Heart left ventricle (tissue), 16 donors: ENCODE measurements at regions not wholly inside any gene's neighbourhood (a gene's known extent, or its start where the extent isn't known, plus 50 kb on each side); places are given as distances from the start of the nearest gene placed in this dataset.
"Not testable (repeated sequence)": the region's sequence is repeated elsewhere in the genome, so short reads cannot be mapped to it uniquely, and the experiment has no call there.

Experiments
- ATAC-seq, 4 donors: fragments of 200-7000 bp; cut with Tn5 transposase; one replicate each; pipeline ENCODE4 v1.9.1; 2020 to 2022; ENCODE audit warnings: moderate library complexity in 4 of 4, mild to moderate bottlenecking in 3 of 4, moderate number of reproducible peaks in 1 of 4
- DNase-seq, 5 donors: peaks; one replicate each; pipeline ENCODE4 v3.0.0-alpha.2; 2020
- H3K27ac ChIP-seq, 12 donors: fragments of 200-600 bp; sonication (generic) in 4 of 12; one replicate each; pipeline versions ENCODE4 v1.5.0 to v1.8.0; 2016 to 2022; ENCODE audit warnings: mild to moderate bottlenecking in 2 of 12
- H3K27me3 ChIP-seq, 9 donors: fragments of 200-600 bp; sonication (generic) in 2 of 9; one replicate each; pipeline versions ENCODE4 v1.5.1 to v1.8.0; 2016 to 2022; ENCODE audit warnings: mild to moderate bottlenecking in 3 of 9
- H3K36me3 ChIP-seq, 9 donors: fragments of 200-600 bp; sonication (generic) in 2 of 9; one replicate each; pipeline versions ENCODE4 v1.5.0 to v1.8.0; 2018 to 2022; ENCODE audit warnings: mild to moderate bottlenecking in 2 of 9
- H3K4me1 ChIP-seq, 12 donors: fragments of 200-600 bp; sonication (generic) in 4 of 12; one replicate each; pipeline versions ENCODE4 v1.5.0 to v1.8.0; 2016 to 2022; ENCODE audit warnings: mild to moderate bottlenecking in 3 of 12
- H3K4me3 ChIP-seq, 12 donors: fragments of 200-600 bp; sonication (generic) in 4 of 12; one replicate each; pipeline versions ENCODE4 v1.5.0 to v1.8.0; 2017 to 2022; ENCODE audit warnings: mild to moderate bottlenecking in 9 of 12, moderate library complexity in 4 of 12
- H3K9me3 ChIP-seq, 12 donors: fragments of 200-600 bp; sonication (generic) in 4 of 12; one replicate each; pipeline versions ENCODE4 v1.5.0 to v1.8.0; 2016 to 2022; ENCODE audit warnings: mild to moderate bottlenecking in 1 of 12
- CTCF ChIP-seq, 12 donors: fragments of 200-600 bp; sonication (generic) in 4 of 12; IDR thresholded peaks; one replicate each; pipeline versions ENCODE4 v1.5.0 to v1.8.0; 2018 to 2022; ENCODE audit warnings: antibody characterized with exemption in 12 of 12, mild to moderate bottlenecking in 5 of 12
- POLR2A ChIP-seq, 2 donors: fragments of 450-650 bp; IDR thresholded peaks; one replicate each; pipeline ENCODE4 v1.6.1; 2017; ENCODE audit warnings: antibody characterized with exemption in 2 of 2, mild to moderate bottlenecking in 2 of 2, moderate library complexity in 2 of 2
- WGBS, 4 donors: extraction: QIAGEN DNeasy Blood & Tissue Kit in 2 of 4; methylation state at CpG; one replicate each; pipeline versions ENCODE4 v1.1.5 to v1.1.7; 2013 to 2018; 5-methylcytosine and 5-hydroxymethylcytosine counted together
- intact Hi-C, 10 donors: fragments of 100-400 bp; cut with DNase I; formaldehyde crosslinking; loops; one replicate each; pipeline versions ENCODE4 v1.11.1 to v1.14.2; 2022
- donor health status: ischemic (EF 13 %, LVEDD 7.1; RV severe dilation, severe dysfunction).
- donor health status: healthy with polysubstance abuse.
- donor health status: DM: no; HTN: yes; CAD: no.
- donor health status: DM: no; HTN: no; CAD: no.
- donor health status: ischemic (EF 25% LVEDD 6.9; RV normal size, moderate dysfunction).
- donor health status: ischemic (EF 25% LVEDD 5.7; RV mildly dilated, moderate dysfunction).
- donor health status: healthy.
- donor health status: DM: yes; HTN: yes; CAD: no.
- donor health status: ischemic (EF 35%, LVEDD 5.7; RV mildly dilated, moderate dysfunction).
- donor health status: nonischemic (EF 11% LVEDD 7.7; RV severe dilation, severe dysfunction).
- donor health status: DM: yes; HTN: yes; CAD: no.
- donor health status: PGD.
- donor health status: ischemic (EF 29% LVEDD 5.4; RV normal size, mild dysfunction).
- donor health status: nonischemic (EF 23%, LVEDD 6.1; RV moderate dilation, normal function).

- DNase-seq (no peak), ATAC-seq (no peak)
- no peak overlapping the region for H3K4me3 ChIP-seq
- intact Hi-C loops: no loop called here
- H3K9me3 ChIP-seq: no peaks in the 10 kb centered on the region
- no peak overlapping the region for H3K27ac ChIP-seq
- TF ChIP-seq CTCF (IDR thresholded peaks at IDR 0.05) (no peak), POLR2A (IDR thresholded peaks at IDR 0.05) (no peak)
- H3K27me3 ChIP-seq: peaks cover 0 to 35% (median 0%) of the 10 kb centered on the region in 9 donors
- WGBS, 4 donors: 79 to 90% (median 84%) methylated on average over 20 of the region's 20 CpGs
- no peaks in the 10 kb centered on the region for H3K36me3 ChIP-seq
- H3K4me1 ChIP-seq: no peaks in the 10 kb centered on the region
These were observed 60.4 kb upstream of the DMRTB1 start for GRCh38 chr1:53398576-53399365.

DNA sequence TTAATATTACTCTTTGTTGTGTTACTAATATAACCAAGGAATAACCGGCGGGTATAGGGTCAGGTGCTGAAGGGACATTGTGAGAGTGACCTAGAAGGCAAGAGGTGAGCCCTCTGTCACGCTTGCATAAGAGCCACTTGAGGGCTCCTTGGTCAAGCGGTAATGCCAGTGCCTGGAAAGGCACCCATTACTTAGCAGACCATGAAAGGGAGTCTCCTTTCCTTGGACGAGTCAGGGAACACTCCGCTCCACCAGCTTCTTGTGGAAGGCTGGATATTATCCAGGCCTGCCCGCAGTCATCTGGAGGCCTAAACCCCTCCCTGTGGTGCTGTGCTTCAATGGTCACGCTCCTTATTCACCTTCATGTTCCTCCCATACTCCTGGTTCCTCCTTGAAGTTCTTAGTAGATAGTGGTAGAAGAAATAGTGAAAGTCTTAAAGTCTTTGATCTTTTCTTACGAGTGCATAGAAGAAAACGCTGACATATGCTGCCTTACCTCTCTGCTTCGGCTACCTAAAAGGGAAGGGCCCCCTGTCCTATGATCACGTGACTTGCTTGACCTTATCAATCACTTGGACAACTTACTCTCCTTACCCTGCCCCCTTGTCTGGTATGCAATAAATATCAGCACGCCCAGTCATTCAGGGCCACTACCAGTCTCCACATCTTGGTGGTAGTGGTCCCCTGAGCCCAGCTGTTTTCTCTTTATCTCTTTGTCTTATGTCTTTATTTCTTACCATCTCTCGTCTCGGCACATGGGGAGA is 59.6 kb upstream of the DMRTB1 start:
- ATAC-seq, H3K27ac ChIP-seq, H3K36me3 ChIP-seq, H3K4me1 ChIP-seq, H3K9me3 ChIP-seq, DNase-seq, intact Hi-C loops, H3K4me3 ChIP-seq: not testable (repeated sequence)
- WGBS, 4 donors: 85 to 89% (median 88%) methylated on average over 15 of the region's 15 CpGs
- H3K27me3 ChIP-seq: peaks cover 0 to 35% (median 0%) of the 10 kb centered on the region in 9 donors

- no peak for TF ChIP-seq CTCF (IDR thresholded peaks at IDR 0.05)
- TF ChIP-seq POLR2A (IDR thresholded peaks at IDR 0.05): no peak
- Histone ChIP-seq H3K36me3 (no peaks in the 10 kb centered on the region), H3K27ac (no peak overlapping the region), H3K9me3 (no peaks in the 10 kb centered on the region), H3K4me3 (no peak overlapping the region), H3K4me1 (no peaks in the 10 kb centered on the region), H3K27me3 (peaks cover 0 to 32% (median 0%) of the 10 kb centered on the region in 9 donors)
- DNase-seq (no peak), ATAC-seq (no peak)
- WGBS, 4 donors: 76 to 82% (median 80%) methylated on average over 14 of the region's 14 CpGs
- intact Hi-C loops: no loop called here
These were observed 58.2 kb upstream of the DMRTB1 start for GRCh38 chr1:53400761-53401674.

- peaks cover 0 to 23% (median 0%) of the 10 kb centered on the region in 9 donors for H3K27me3 ChIP-seq
- ATAC-seq (no peak), DNase-seq (no peak)
- H3K36me3 ChIP-seq: no peaks in the 10 kb centered on the region
- no peak overlapping the region for H3K27ac ChIP-seq
- TF ChIP-seq POLR2A (IDR thresholded peaks at IDR 0.05) (no peak), CTCF (IDR thresholded peaks at IDR 0.05) (no peak)
- intact Hi-C loops: no loop called here
- H3K4me3 ChIP-seq: no peak overlapping the region
- 80 to 84% (median 81%) methylated on average over 11 of the region's 11 CpGs for WGBS, 4 donors
- H3K9me3 ChIP-seq: no peaks in the 10 kb centered on the region
- no peaks in the 10 kb centered on the region for H3K4me1 ChIP-seq
These were observed 57.1 kb upstream of the DMRTB1 start for GRCh38 chr1:53401813-53402745.
